ENCODE measurements at regions not wholly inside any gene's neighbourhood (a gene's known extent, or its start where the extent isn't known, plus 50 kb on each side); places are given as distances from the start of the nearest gene placed in this dataset.

DNA sequence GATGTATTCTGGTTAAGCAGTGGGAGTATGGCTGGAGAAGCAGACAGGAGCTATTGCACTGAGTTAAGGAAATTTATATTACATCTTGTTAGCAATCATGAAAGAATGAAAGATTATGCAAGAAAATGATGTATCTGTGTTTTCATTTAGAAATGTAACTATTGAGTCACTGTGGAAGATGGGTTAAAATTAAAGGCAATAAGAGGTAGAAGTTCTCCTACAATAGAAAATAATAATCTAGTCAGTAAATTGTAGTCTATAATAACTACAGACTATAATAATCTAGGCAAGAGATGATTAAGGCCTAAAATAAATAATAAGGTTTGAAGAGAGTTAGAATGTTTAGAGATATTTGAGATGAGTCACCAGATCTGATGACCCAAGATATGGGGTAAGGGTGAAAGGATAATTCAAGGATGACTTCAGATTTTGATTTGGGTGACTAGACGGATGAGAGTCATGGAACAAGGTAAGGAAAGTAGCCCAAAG, 371.9 kb upstream of the KCNH7 start:
- TF ChIP-seq, protein P1, sequence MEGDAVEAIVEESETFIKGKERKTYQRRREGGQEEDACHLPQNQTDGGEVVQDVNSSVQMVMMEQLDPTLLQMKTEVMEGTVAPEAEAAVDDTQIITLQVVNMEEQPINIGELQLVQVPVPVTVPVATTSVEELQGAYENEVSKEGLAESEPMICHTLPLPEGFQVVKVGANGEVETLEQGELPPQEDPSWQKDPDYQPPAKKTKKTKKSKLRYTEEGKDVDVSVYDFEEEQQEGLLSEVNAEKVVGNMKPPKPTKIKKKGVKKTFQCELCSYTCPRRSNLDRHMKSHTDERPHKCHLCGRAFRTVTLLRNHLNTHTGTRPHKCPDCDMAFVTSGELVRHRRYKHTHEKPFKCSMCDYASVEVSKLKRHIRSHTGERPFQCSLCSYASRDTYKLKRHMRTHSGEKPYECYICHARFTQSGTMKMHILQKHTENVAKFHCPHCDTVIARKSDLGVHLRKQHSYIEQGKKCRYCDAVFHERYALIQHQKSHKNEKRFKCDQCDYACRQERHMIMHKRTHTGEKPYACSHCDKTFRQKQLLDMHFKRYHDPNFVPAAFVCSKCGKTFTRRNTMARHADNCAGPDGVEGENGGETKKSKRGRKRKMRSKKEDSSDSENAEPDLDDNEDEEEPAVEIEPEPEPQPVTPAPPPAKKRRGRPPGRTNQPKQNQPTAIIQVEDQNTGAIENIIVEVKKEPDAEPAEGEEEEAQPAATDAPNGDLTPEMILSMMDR (IDR thresholded peaks at IDR 0.05; ENCODE audit: unreplicated experiment): no peak
- BruUV-seq (replicated peaks): no TSS peak
- DNase-seq (ENCODE audit: unreplicated experiment): peak; percentile 62
- Mint-ChIP-seq H3K27me3 (ENCODE audit: insufficient read depth, unreplicated experiment) (no peaks in the 10 kb centered on the region), H3K9me3 (ENCODE audit: unreplicated experiment) (no peaks in the 10 kb centered on the region), H3K27ac (ENCODE audit: low read depth, unreplicated experiment) (peak overlapping the region; percentile 92), H3K4me1 (ENCODE audit: insufficient read depth, unreplicated experiment) (peaks cover 25% of the 10 kb centered on the region), H3K4me3 (ENCODE audit: unreplicated experiment) (no peak overlapping the region), H3K36me3 (ENCODE audit: insufficient read depth, unreplicated experiment) (no peaks in the 10 kb centered on the region)
- intact Hi-C loops (cut with micrococcal nuclease): loop anchor here (1.0 kb wide), 1 partner anchor 57 kb away; no protein-coding TSS in a partner anchor
- ChIA-PET POLR2A (interaction anchor here (0.7 kb wide), 1 partner anchor 12 kb away, joined by 3 read pairs; no protein-coding TSS in a partner anchor), CTCF (no interaction called here)

DNA sequence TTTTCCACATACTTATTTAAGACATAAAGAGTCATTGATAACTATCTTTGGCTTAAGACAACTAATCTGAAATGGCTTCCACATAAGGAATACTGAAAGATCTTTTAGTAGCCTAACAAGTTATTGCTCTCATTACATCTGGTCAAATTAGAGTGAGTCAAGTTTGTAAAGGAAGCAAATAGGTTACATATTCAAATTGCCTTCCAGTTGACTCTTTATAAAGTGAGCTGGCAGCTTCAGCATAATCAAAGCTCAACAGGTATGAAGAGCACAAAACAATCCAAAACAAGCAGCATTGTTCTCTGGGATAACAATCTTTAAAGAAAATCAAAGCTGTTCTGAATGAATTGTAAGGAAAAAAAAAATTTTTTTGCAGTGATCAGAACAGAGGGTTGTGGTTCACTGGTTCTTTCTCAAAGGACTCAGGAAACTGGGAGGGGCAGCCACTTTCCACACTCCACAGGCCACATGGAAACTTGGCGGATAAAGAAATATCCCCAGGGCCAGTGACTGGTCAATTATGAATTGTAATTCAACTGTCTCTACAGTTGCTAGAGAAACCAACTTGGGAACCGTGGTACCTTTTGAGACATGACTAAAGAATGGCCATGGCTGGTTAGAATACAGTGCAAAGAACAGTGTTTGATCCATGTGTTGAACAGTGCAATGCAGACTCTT, 369.3 kb upstream of the KCNH7 start:
- H3K27ac Mint-ChIP-seq (ENCODE audit: low read depth, unreplicated experiment): no peak overlapping the region
- intact Hi-C loops (cut with micrococcal nuclease): no loop called here
- TF ChIP-seq, protein P1 (IDR thresholded peaks at IDR 0.05; ENCODE audit: unreplicated experiment): no peak
- H3K4me1 Mint-ChIP-seq (ENCODE audit: insufficient read depth, unreplicated experiment): peaks cover 9% of the 10 kb centered on the region
- DNase-seq (ENCODE audit: unreplicated experiment): peak; percentile 47
- no peaks in the 10 kb centered on the region for H3K36me3 Mint-ChIP-seq (ENCODE audit: insufficient read depth, unreplicated experiment)
- POLR2A ChIA-PET: no interaction called here
- no peaks in the 10 kb centered on the region for H3K27me3 Mint-ChIP-seq (ENCODE audit: insufficient read depth, unreplicated experiment)
- BruUV-seq (replicated peaks): no TSS peak
- CTCF ChIA-PET: interaction anchor here (0.6 kb wide), 1 partner anchor 26 kb away, joined by 4 read pairs; no protein-coding TSS in a partner anchor
- no peaks in the 10 kb centered on the region for H3K9me3 Mint-ChIP-seq (ENCODE audit: unreplicated experiment)
- no peak overlapping the region for H3K4me3 Mint-ChIP-seq (ENCODE audit: unreplicated experiment)

DNA sequence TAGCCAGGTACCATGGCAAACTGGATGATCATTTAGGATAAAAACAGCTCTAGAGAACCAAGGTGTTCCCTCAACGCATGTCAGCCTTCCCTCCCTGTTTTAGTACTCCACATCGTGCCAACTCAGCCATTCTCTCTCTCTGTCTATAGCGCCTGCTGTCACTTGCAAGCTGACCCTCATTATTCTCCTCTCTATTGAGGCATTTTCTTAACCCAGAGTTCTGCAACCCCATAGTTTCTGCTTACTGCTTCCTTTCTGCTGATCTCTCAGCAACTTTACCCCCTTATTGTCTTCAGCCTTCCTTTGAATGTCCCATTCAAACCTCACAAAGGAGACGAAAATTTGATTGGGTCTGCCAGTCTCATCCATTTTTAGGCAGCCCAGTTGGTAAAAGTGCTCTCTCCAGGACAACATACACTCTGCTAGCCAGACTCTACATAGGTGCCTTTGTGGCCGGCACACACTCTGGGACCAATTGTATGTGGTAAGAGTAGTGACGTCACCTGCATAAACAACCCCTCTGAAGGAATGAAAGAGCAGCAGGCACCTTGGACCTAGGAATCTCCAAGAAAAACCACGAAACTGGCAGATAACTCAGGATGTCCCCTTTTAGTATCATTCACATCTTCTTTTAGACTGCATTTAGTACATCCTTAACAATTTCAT, 367.2 kb upstream of the KCNH7 start:
- POLR2A ChIA-PET: interaction anchor here (1.3 kb wide), 1 partner anchor 11 kb away, joined by 4 read pairs; no protein-coding TSS in a partner anchor
- H3K9me3 Mint-ChIP-seq (ENCODE audit: unreplicated experiment): no peaks in the 10 kb centered on the region
- H3K27me3 Mint-ChIP-seq (ENCODE audit: insufficient read depth, unreplicated experiment): no peaks in the 10 kb centered on the region
- CTCF ChIA-PET: no interaction called here
- DNase-seq (ENCODE audit: unreplicated experiment): peak; percentile 5
- no TSS peak for BruUV-seq (replicated peaks)
- peaks cover 6% of the 10 kb centered on the region for H3K4me1 Mint-ChIP-seq (ENCODE audit: insufficient read depth, unreplicated experiment)
- no peak overlapping the region for H3K4me3 Mint-ChIP-seq (ENCODE audit: unreplicated experiment)
- H3K27ac Mint-ChIP-seq (ENCODE audit: low read depth, unreplicated experiment): no peak overlapping the region
- no peaks in the 10 kb centered on the region for H3K36me3 Mint-ChIP-seq (ENCODE audit: insufficient read depth, unreplicated experiment)
- TF ChIP-seq, protein P1 (IDR thresholded peaks at IDR 0.05; ENCODE audit: unreplicated experiment): no peak
- intact Hi-C loops (cut with micrococcal nuclease): no loop called here

DNA sequence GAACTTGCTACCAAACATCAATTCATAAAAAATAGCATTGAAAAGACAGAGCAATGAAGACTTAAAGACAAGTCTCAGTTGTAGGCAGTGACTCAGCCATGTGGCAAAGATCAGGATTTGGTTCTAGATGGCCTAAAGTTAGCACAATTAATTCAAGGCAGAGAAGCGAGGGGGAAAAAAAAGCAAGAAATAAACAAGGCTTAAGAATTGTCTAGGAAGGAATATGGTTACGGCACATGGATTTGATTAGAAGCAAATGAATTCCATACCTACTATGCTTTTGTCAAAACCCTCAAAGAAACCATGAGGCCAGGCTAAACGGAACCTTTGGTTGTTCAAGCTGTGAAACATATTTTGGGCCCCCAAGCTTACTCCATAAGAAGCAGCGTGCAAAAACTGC, 362.2 kb upstream of the KCNH7 start:
- POLR2A ChIA-PET: no interaction called here
- Mint-ChIP-seq H3K4me1 (ENCODE audit: insufficient read depth, unreplicated experiment) (no peaks in the 10 kb centered on the region), H3K27me3 (ENCODE audit: insufficient read depth, unreplicated experiment) (no peaks in the 10 kb centered on the region), H3K9me3 (ENCODE audit: unreplicated experiment) (peaks cover 5% of the 10 kb centered on the region), H3K36me3 (ENCODE audit: insufficient read depth, unreplicated experiment) (no peaks in the 10 kb centered on the region), H3K27ac (ENCODE audit: low read depth, unreplicated experiment) (no peak overlapping the region), H3K4me3 (ENCODE audit: unreplicated experiment) (no peak overlapping the region)
- intact Hi-C loops (cut with micrococcal nuclease): no loop called here
- DNase-seq (ENCODE audit: unreplicated experiment): no peak
- no TSS peak for BruUV-seq (replicated peaks)
- TF ChIP-seq, protein P1 (IDR thresholded peaks at IDR 0.05; ENCODE audit: unreplicated experiment): no peak
- CTCF ChIA-PET: interaction anchor here (0.8 to 1.2 kb wide), 2 partner anchors 9 to 143 kb away, joined by 3 to 5 read pairs; no protein-coding TSS in a partner anchor
